ENCODE measurements at regions not wholly inside any gene's neighbourhood (a gene's known extent, or its start where the extent isn't known, plus 50 kb on each side); places are given as distances from the start of the nearest gene placed in this dataset.

DNA sequence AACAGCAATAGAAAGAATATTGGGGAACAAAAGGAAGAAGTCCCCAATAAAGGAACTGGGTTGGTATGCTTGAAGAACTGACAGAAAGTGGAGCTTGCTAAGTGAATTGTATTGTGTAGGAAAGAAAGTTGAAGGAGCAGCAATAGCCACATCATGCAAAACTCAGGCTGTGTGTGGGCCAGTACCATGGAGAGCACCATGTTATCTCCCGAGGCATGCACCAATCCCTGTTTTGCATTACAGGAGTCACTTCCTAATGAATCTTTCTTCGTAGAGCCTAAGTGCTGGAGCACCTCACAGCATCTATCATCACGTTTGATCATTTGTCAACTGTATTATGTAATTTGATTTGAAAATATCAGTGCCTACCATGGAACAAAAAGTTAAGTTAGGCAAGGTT is 137.7 kb upstream of the NMUR2 start:
- ChIA-PET POLR2A (no interaction called here), CTCF (interaction anchor here (2.2 to 2.3 kb wide), 2 partner anchors 10 to 1422 kb away, joined by 6 to 10 read pairs; no protein-coding TSS in a partner anchor)
- TF ChIP-seq, protein P1, sequence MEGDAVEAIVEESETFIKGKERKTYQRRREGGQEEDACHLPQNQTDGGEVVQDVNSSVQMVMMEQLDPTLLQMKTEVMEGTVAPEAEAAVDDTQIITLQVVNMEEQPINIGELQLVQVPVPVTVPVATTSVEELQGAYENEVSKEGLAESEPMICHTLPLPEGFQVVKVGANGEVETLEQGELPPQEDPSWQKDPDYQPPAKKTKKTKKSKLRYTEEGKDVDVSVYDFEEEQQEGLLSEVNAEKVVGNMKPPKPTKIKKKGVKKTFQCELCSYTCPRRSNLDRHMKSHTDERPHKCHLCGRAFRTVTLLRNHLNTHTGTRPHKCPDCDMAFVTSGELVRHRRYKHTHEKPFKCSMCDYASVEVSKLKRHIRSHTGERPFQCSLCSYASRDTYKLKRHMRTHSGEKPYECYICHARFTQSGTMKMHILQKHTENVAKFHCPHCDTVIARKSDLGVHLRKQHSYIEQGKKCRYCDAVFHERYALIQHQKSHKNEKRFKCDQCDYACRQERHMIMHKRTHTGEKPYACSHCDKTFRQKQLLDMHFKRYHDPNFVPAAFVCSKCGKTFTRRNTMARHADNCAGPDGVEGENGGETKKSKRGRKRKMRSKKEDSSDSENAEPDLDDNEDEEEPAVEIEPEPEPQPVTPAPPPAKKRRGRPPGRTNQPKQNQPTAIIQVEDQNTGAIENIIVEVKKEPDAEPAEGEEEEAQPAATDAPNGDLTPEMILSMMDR (IDR thresholded peaks at IDR 0.05; ENCODE audit: insufficient read depth, low read length, missing control alignments), result no peak
- no peak overlapping the region for H3K4me3 ChIP-seq (ENCODE audit: low read depth, low read length)
- no peak for DNase-seq (ENCODE audit: low read depth, low spot score)

DNA sequence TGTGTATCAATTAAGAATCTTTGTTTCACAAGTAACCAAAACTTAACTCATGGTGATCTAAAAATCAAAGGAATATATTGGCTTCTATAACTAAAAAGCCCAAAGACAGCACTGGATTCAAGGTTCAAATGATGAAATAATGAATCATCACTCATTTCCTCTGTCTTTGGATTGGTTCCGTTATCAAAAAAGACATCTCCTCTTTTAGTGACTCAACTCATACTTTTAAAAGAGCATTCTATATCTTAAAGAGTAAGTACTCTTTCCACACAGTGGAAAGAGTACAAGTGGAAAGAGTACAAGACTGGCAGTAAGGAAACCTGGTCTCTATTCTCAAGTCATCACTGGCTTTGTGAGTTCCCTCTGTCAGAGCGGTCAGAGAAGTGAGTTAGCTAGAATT is 141.4 kb upstream of the NMUR2 start:
- ChIA-PET POLR2A (no interaction called here), CTCF (interaction anchor here (1.0 kb wide), 1 partner anchor 1419 kb away, joined by 3 read pairs; no protein-coding TSS in a partner anchor)
- no peak overlapping the region for H3K4me3 ChIP-seq (ENCODE audit: low read depth, low read length)
- DNase-seq (ENCODE audit: low read depth, low spot score), result no peak
- TF ChIP-seq, protein P1 (IDR thresholded peaks at IDR 0.05; ENCODE audit: insufficient read depth, low read length, missing control alignments), result no peak

DNA sequence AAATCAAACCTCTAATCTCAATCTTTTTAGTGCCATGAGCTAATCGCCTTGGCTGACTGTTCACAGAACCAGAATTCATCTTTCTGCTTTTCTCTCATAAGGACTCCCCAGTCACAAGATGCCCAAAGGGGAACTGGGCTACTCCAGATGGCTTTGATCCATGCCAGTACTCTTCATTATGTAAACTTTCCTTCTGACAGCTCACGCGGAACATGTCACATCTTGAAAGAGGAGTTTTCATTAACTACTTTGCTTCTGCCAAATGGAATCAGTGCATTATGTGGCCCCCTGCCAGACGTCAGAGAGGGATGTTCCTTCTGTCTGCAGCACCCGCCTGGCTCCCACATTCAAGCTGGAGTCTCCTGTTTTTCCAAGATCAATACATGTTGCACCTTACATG is 142.1 kb upstream of the NMUR2 start:
- ChIA-PET POLR2A (no interaction called here), CTCF (interaction anchor here (1.0 kb wide), 1 partner anchor 1418 kb away, joined by 3 read pairs; no protein-coding TSS in a partner anchor)
- no peak for DNase-seq (ENCODE audit: low read depth, low spot score)
- H3K4me3 ChIP-seq (ENCODE audit: low read depth, low read length), result no peak overlapping the region
- TF ChIP-seq, protein P1 (IDR thresholded peaks at IDR 0.05; ENCODE audit: insufficient read depth, low read length, missing control alignments), result no peak

DNA sequence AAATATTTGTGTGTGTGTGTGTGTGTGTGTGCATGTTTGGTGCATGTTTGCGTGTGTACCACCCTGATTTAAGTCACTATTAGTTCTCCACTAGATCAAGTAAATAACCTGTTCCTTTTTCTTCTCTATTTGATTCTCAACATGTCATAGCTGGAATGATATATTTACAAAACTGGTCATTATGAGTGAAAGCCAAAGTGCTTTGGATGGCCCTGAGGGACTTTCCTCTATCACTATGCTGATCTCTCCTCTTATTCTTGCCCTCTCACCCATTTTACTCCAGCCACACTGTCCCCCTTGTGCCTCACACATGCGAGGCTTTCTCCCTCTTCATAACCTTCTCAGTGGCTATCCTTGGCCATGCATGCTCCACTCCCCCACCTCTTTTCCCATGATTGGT is 144.6 kb upstream of the NMUR2 start:
- no peak for DNase-seq (ENCODE audit: low read depth, low spot score)
- POLR2A ChIA-PET, result no interaction called here
- CTCF ChIA-PET, result no interaction called here
- TF ChIP-seq, protein P1 (IDR thresholded peaks at IDR 0.05; ENCODE audit: insufficient read depth, low read length, missing control alignments), result no peak
- H3K4me3 ChIP-seq (ENCODE audit: low read depth, low read length), result no peak overlapping the region

DNA sequence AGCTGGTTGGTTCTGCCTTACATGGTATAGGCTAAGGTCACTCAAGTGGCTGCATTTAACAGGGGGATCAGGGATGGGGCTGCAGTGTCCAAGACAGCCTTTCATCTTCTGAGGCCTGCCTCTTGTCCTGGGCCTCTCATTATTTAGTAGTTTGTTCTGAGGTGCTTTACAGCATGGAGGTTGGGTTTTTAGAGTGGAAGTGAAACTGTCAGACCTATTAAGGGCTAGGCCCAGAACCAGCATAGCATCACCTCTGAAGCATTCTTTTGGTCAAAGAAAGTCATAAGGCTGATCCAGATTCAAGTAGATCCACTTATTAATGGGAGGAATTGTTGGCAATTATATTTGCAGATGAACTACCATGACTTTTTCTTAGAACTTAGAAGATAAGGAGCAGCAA is 146.0 kb upstream of the NMUR2 start:
- ChIA-PET CTCF (no interaction called here), POLR2A (no interaction called here)
- no peak for DNase-seq (ENCODE audit: low read depth, low spot score)
- TF ChIP-seq, protein P1 (IDR thresholded peaks at IDR 0.05; ENCODE audit: insufficient read depth, low read length, missing control alignments), result no peak
- no peak overlapping the region for H3K4me3 ChIP-seq (ENCODE audit: low read depth, low read length)

DNA sequence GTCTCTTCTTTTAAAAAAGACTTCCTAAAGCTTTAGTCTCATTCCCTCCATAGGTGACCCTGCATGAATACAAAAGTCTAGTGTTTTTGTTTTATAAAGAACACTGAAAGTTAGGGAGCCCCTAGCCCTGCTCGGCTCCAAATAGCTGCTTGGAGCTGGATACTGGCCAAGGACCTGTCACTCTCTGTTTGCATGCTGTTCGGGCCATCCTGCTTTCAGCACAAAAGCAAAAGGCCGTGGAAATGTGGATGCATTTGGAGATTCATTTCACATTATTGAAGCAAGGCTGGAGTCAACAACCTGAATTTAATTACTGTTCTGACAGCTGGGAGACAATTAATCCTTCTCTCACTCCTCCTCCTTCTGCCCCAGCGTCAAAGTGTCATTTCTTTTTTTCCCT is 151.7 kb upstream of the NMUR2 start:
- TF ChIP-seq, protein P1 (IDR thresholded peaks at IDR 0.05; ENCODE audit: insufficient read depth, low read length, missing control alignments), result no peak
- DNase-seq (ENCODE audit: low read depth, low spot score), result no peak
- POLR2A ChIA-PET, result no interaction called here
- CTCF ChIA-PET, result interaction anchor here (1.0 to 6.6 kb wide), 3 partner anchors 592 to 1410 kb away, joined by 3 to 126 read pairs (median 6); no protein-coding TSS in a partner anchor
- H3K4me3 ChIP-seq (ENCODE audit: low read depth, low read length), result no peak overlapping the region
